Type B pancreatic cell (in vitro differentiated cells): ENCODE measurements at regions not wholly inside any gene's neighbourhood (a gene's known extent, or its start where the extent isn't known, plus 50 kb on each side); places are given as distances from the start of the nearest gene placed in this dataset.

Experiments used
- DNase-seq: peaks from one replicate; pipeline ENCODE4 v3.0.0; 2021; ENCODE audit warnings: mixed read lengths; ENCODE audit not compliant: unreplicated experiment; ENCODE audit errors: extremely low spot score
- H3K27ac Mint-ChIP-seq: 2 replicates; pipeline ENCODE4 v1.8.0; 2021; ENCODE audit warnings: mild to moderate bottlenecking, mixed read lengths
- H3K27me3 Mint-ChIP-seq: 2 replicates; pipeline ENCODE4 v1.8.0; 2021; ENCODE audit warnings: mixed read lengths
- H3K36me3 Mint-ChIP-seq: 2 replicates; pipeline ENCODE4 v1.8.0; 2021; ENCODE audit warnings: mixed read lengths
- H3K4me1 Mint-ChIP-seq: one replicate; pipeline ENCODE4 v1.8.0; 2021; ENCODE audit warnings: mixed read lengths; ENCODE audit not compliant: unreplicated experiment
- H3K4me3 Mint-ChIP-seq: 2 replicates; pipeline ENCODE4 v1.8.0; 2021; ENCODE audit warnings: mild to moderate bottlenecking, mixed read lengths
- H3K9me3 Mint-ChIP-seq: 2 replicates; pipeline ENCODE4 v1.8.0; 2021; ENCODE audit warnings: mixed read lengths
- TF ChIP-seq, protein P1 (sequence below): fragments of 200-600 bp; sonication (generic); conservative IDR thresholded peaks from 2 replicates; pipeline ENCODE4 v1.5.0; 2021; ENCODE audit warnings: antibody characterized with exemption, mild to moderate bottlenecking

GRCh38 chr12:130011611-130012385, 108.0 kb upstream of the TMEM132D start:
- H3K27me3 Mint-ChIP-seq = peaks cover 31% of the 10 kb centered on the region
- TF ChIP-seq, protein P1, sequence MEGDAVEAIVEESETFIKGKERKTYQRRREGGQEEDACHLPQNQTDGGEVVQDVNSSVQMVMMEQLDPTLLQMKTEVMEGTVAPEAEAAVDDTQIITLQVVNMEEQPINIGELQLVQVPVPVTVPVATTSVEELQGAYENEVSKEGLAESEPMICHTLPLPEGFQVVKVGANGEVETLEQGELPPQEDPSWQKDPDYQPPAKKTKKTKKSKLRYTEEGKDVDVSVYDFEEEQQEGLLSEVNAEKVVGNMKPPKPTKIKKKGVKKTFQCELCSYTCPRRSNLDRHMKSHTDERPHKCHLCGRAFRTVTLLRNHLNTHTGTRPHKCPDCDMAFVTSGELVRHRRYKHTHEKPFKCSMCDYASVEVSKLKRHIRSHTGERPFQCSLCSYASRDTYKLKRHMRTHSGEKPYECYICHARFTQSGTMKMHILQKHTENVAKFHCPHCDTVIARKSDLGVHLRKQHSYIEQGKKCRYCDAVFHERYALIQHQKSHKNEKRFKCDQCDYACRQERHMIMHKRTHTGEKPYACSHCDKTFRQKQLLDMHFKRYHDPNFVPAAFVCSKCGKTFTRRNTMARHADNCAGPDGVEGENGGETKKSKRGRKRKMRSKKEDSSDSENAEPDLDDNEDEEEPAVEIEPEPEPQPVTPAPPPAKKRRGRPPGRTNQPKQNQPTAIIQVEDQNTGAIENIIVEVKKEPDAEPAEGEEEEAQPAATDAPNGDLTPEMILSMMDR = no peak
- H3K4me3 Mint-ChIP-seq = no peak overlapping the region
- H3K9me3 Mint-ChIP-seq = no peaks in the 10 kb centered on the region
- no peak for DNase-seq
- H3K27ac Mint-ChIP-seq = no peak overlapping the region
- no peaks in the 10 kb centered on the region for H3K36me3 Mint-ChIP-seq
- no peaks in the 10 kb centered on the region for H3K4me1 Mint-ChIP-seq

- DNase-seq = peak; percentile 85
- H3K36me3 Mint-ChIP-seq = no peaks in the 10 kb centered on the region
Measured at GRCh38 chr12:130013771-130014484, 110.1 kb upstream of the TMEM132D start.

GRCh38 chr12:130014485-130014807, 110.6 kb upstream of the TMEM132D start:
- H3K27me3 Mint-ChIP-seq = peaks cover 33% of the 10 kb centered on the region
- TF ChIP-seq, protein P1 = no peak
- no peaks in the 10 kb centered on the region for H3K36me3 Mint-ChIP-seq
- H3K4me3 Mint-ChIP-seq = no peak overlapping the region
- no peaks in the 10 kb centered on the region for H3K4me1 Mint-ChIP-seq
- no peaks in the 10 kb centered on the region for H3K9me3 Mint-ChIP-seq
- DNase-seq = no peak
- no peak overlapping the region for H3K27ac Mint-ChIP-seq

More at GRCh38 chr12:130013771-130014484, 110.1 kb upstream of the TMEM132D start:
- no peak overlapping the region for H3K27ac Mint-ChIP-seq
- H3K9me3 Mint-ChIP-seq = no peaks in the 10 kb centered on the region
- H3K4me1 Mint-ChIP-seq = no peaks in the 10 kb centered on the region
- TF ChIP-seq, protein P1 = peak; percentile 92
- H3K27me3 Mint-ChIP-seq = peaks cover 34% of the 10 kb centered on the region
- H3K4me3 Mint-ChIP-seq = no peak overlapping the region

GRCh38 chr12:130016194-130016593, 112.4 kb upstream of the TMEM132D start:
- no peaks in the 10 kb centered on the region for H3K4me1 Mint-ChIP-seq
- H3K27ac Mint-ChIP-seq = no peak overlapping the region
- H3K36me3 Mint-ChIP-seq = no peaks in the 10 kb centered on the region
- H3K4me3 Mint-ChIP-seq = no peak overlapping the region
- H3K27me3 Mint-ChIP-seq = peaks cover 29% of the 10 kb centered on the region
- TF ChIP-seq, protein P1 = no peak
- no peak for DNase-seq
- H3K9me3 Mint-ChIP-seq = no peaks in the 10 kb centered on the region

- DNase-seq = no peak
- no peaks in the 10 kb centered on the region for H3K36me3 Mint-ChIP-seq
- no peak overlapping the region for H3K4me3 Mint-ChIP-seq
- H3K9me3 Mint-ChIP-seq = no peaks in the 10 kb centered on the region
- no peak overlapping the region for H3K27ac Mint-ChIP-seq
- H3K4me1 Mint-ChIP-seq = no peaks in the 10 kb centered on the region
- H3K27me3 Mint-ChIP-seq = peaks cover 29% of the 10 kb centered on the region
- TF ChIP-seq, protein P1 = no peak
Measured at GRCh38 chr12:130016986-130017385, 113.2 kb upstream of the TMEM132D start.
